ENCODE measurements at regions not wholly inside any gene's neighbourhood (a gene's known extent, or its start where the extent isn't known, plus 50 kb on each side); places are given as distances from the start of the nearest gene placed in this dataset.

DNA sequence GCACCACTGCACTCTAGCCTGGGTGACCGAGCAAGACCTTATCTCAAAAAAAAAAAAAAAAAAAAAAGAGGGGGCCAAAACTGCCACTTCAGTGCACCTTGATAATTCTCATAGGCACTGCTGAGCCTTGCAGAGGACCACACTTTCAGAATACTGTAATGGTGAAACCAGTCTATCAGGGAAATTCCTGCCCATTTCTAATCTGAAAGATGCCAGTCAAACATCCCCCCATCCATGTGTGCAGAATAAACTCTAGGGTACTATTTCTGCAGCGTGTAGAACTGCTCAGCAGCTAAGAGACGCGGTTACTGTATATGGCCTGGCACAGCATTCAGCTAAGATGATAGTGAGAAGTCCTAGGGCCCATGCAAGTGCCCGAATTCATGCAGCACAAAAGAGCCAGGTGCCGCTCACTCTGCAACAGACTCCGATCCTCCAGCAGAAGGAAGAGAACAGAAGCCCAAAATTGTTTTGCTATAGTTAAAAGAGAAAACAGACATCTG lies 286.8 kb upstream of the KLF14 start:
- H3K9me3 Mint-ChIP-seq, result peaks cover 0 to 4% (median 2%) of the 10 kb centered on the region in 7 donors
- H3K4me1 Mint-ChIP-seq, result peaks cover 14% of the 10 kb centered on the region
- H4K20me1 ChIP-seq (ENCODE audit: insufficient read depth, low read length), result peaks cover 98% of the 10 kb centered on the region
- H3K4me1 ChIP-seq (ENCODE audit: control insufficient read depth in 1 of 2, insufficient read depth in 2 of 2, low read length in 2 of 2), result peaks cover 8 to 9% of the 10 kb centered on the region in 2 donors
- H3K36me3 ChIP-seq (replicated peaks in 1 of 2; ENCODE audit: control insufficient read depth in 1 of 2, insufficient read depth in 2 of 2, low read length in 2 of 2), result no peaks in the 10 kb centered on the region
- TF ChIP-seq, protein P1, sequence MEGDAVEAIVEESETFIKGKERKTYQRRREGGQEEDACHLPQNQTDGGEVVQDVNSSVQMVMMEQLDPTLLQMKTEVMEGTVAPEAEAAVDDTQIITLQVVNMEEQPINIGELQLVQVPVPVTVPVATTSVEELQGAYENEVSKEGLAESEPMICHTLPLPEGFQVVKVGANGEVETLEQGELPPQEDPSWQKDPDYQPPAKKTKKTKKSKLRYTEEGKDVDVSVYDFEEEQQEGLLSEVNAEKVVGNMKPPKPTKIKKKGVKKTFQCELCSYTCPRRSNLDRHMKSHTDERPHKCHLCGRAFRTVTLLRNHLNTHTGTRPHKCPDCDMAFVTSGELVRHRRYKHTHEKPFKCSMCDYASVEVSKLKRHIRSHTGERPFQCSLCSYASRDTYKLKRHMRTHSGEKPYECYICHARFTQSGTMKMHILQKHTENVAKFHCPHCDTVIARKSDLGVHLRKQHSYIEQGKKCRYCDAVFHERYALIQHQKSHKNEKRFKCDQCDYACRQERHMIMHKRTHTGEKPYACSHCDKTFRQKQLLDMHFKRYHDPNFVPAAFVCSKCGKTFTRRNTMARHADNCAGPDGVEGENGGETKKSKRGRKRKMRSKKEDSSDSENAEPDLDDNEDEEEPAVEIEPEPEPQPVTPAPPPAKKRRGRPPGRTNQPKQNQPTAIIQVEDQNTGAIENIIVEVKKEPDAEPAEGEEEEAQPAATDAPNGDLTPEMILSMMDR (IDR thresholded peaks at IDR 0.05), result no peak
- no peak overlapping the region for H3K4me3 Mint-ChIP-seq
- no peak overlapping the region for H3K9ac ChIP-seq (ENCODE audit: insufficient read depth, low read length, poor library complexity, severe bottlenecking)
- peaks cover 4% of the 10 kb centered on the region for H3K79me2 ChIP-seq (ENCODE audit: insufficient read depth, low read length)
- no peak overlapping the region for H3K4me2 ChIP-seq (replicated peaks; ENCODE audit: extremely low read depth, low read length, poor library complexity, severe bottlenecking)
- no peaks in the 10 kb centered on the region for H3K27me3 ChIP-seq (ENCODE audit: control insufficient read depth in 2 of 2, insufficient read depth in 2 of 2, low read length in 2 of 2)
- no peak overlapping the region for H2AFZ ChIP-seq (ENCODE audit: insufficient read depth, low read depth, low read length, poor library complexity, severe bottlenecking)
- no peak overlapping the region for H3K4me3 ChIP-seq (replicated peaks in 1 of 3; ENCODE audit: low read depth in 2 of 3, low read length in 3 of 3)
- intact Hi-C loops (cut with micrococcal nuclease), result no loop called here
- H3K9me3 ChIP-seq (replicated peaks in 1 of 2; ENCODE audit: control insufficient read depth in 1 of 2, insufficient read depth in 1 of 2, low read length in 2 of 2), result no peaks in the 10 kb centered on the region
- H3K27me3 Mint-ChIP-seq (ENCODE audit: low read depth in 3 of 3), result peaks cover 0 to 3% (median 1%) of the 10 kb centered on the region in 3 donors
- H3K27ac Mint-ChIP-seq, result no peak overlapping the region
- H3K27ac ChIP-seq (ENCODE audit: low read depth in 1 of 2, low read length in 2 of 2), result no peak overlapping the region
- DNase-seq, result no peak
- 81% methylated on average over 7 of the region's 7 CpGs for WGBS (ENCODE audit: insufficient coverage)
- H3K36me3 Mint-ChIP-seq, result peaks cover 9 to 22% of the 10 kb centered on the region in 2 donors

DNA sequence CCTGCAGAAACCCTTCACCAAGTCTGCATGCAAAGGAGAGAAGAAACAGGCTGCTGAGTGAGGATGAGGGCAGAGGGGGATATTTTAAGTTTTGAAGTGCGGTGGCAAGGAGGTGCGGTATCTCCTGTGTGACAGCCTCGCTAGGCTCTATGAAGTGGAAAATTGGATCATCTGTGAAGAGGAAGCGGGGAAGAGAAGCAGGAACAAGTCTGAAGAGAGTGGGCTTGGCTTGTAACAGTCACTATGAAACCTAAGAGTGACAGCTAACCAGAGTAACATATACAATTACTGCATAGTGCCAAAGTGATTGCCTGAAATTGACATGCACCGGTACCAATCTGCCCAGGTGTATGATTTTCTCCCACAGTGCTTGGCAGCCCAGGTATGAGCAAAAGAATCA lies 287.5 kb upstream of the KLF14 start:
- intact Hi-C loops (cut with micrococcal nuclease), result no loop called here
- no peak for DNase-seq
- Histone ChIP-seq H3K4me2 (replicated peaks; ENCODE audit: extremely low read depth, low read length, poor library complexity, severe bottlenecking) (no peak overlapping the region), H3K4me1 (ENCODE audit: control insufficient read depth in 1 of 2, insufficient read depth in 2 of 2, low read length in 2 of 2) (peaks cover 9 to 11% of the 10 kb centered on the region in 2 donors), H3K27me3 (ENCODE audit: control insufficient read depth in 2 of 2, insufficient read depth in 2 of 2, low read length in 2 of 2) (no peaks in the 10 kb centered on the region), H4K20me1 (ENCODE audit: insufficient read depth, low read length) (peaks cover 98% of the 10 kb centered on the region), H3K9ac (ENCODE audit: insufficient read depth, low read length, poor library complexity, severe bottlenecking) (no peak overlapping the region), H3K36me3 (replicated peaks in 1 of 2; ENCODE audit: control insufficient read depth in 1 of 2, insufficient read depth in 2 of 2, low read length in 2 of 2) (no peaks in the 10 kb centered on the region), H2AFZ (ENCODE audit: insufficient read depth, low read depth, low read length, poor library complexity, severe bottlenecking) (no peak overlapping the region), H3K27ac (ENCODE audit: low read depth in 1 of 2, low read length in 2 of 2) (peak overlapping the region in 1 of 2 donors; percentile 16), H3K4me3 (replicated peaks in 1 of 3; ENCODE audit: low read depth in 2 of 3, low read length in 3 of 3) (no peak overlapping the region), H3K79me2 (ENCODE audit: insufficient read depth, low read length) (peaks cover 4% of the 10 kb centered on the region), H3K9me3 (replicated peaks in 1 of 2; ENCODE audit: control insufficient read depth in 1 of 2, insufficient read depth in 1 of 2, low read length in 2 of 2) (no peaks in the 10 kb centered on the region)
- Mint-ChIP-seq H3K4me3 (peak overlapping the region in 1 of 2 donors; percentile 10), H3K9me3 (peaks cover 0 to 4% (median 2%) of the 10 kb centered on the region in 7 donors), H3K36me3 (peaks cover 9 to 22% of the 10 kb centered on the region in 2 donors), H3K27ac (peak overlapping the region in 2 of 7 donors; percentile 10 to 70), H3K4me1 (peaks cover 17% of the 10 kb centered on the region), H3K27me3 (ENCODE audit: low read depth in 3 of 3) (peaks cover 0 to 3% (median 1%) of the 10 kb centered on the region in 3 donors)
- WGBS (ENCODE audit: insufficient coverage), result no CpG with 5 or more reads among the region's 5 CpGs
- TF ChIP-seq, protein P1 (IDR thresholded peaks at IDR 0.05), result no peak

Data from CD14-positive monocyte (primary cell).